ENCODE measurements at regions not wholly inside any gene's neighbourhood (a gene's known extent, or its start where the extent isn't known, plus 50 kb on each side); places are given as distances from the start of the nearest gene placed in this dataset.

DNA sequence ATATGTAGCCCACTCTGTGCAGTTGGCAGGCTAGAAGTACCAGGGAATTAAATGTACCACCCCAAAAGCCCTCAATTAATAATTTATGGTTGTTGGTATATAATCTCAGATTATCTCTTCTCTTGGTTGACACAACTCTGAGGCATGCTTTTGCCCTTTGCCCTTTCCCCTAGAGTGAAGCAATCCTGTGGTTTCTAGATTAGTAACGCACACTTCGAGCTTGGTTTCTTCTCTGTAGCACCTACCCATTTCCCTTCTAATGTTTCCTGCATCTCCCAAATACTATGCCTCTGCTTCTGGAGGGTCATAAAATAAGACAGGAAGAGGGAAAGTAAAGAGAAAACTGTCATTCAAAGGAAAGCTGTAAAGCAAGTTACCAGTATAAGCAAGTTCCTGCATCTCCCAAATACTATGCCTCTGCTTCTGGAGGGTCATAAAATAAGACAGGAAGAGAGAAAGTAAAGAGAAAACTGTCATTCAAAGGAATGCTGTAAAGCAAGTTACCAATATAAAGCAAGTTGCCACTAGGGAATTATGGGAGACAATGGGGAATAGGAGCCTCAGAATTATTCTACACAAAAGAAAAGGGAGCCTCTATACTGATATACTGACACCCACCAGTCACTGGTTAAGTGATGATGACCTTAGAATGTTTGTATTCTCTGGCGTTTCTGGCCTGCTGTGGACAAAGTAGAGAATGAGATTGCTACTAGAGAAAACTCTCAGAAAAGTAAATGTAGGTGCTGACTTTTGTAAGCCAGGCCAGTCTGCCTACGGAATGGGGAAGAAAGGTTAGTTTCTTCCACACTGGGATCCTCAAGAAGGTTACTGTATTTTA, 862.6 kb upstream of the MAN1A1 start:
- Histone ChIP-seq H3K4me3 (ENCODE audit: low read length in 3 of 3) (no peak overlapping the region), H3K27me3 (ENCODE audit: control insufficient read depth, insufficient read depth, low read length) (no peaks in the 10 kb centered on the region), H3K9me3 (ENCODE audit: control insufficient read depth in 2 of 3, insufficient read depth in 1 of 3, low read length in 3 of 3) (no peaks in the 10 kb centered on the region), H3K36me3 (ENCODE audit: control insufficient read depth in 2 of 3, insufficient read depth in 3 of 3, low read length in 3 of 3) (no peaks in the 10 kb centered on the region), H3K4me1 (ENCODE audit: control insufficient read depth in 2 of 3, insufficient read depth in 2 of 3, low read depth in 1 of 3, low read length in 3 of 3) (no peaks in the 10 kb centered on the region), H3K9ac (ENCODE audit: low read length in 3 of 3) (no peak overlapping the region), H3K27ac (ENCODE audit: low read depth in 2 of 2, low read length in 2 of 2) (no peak overlapping the region)
- TF ChIP-seq, protein P1, sequence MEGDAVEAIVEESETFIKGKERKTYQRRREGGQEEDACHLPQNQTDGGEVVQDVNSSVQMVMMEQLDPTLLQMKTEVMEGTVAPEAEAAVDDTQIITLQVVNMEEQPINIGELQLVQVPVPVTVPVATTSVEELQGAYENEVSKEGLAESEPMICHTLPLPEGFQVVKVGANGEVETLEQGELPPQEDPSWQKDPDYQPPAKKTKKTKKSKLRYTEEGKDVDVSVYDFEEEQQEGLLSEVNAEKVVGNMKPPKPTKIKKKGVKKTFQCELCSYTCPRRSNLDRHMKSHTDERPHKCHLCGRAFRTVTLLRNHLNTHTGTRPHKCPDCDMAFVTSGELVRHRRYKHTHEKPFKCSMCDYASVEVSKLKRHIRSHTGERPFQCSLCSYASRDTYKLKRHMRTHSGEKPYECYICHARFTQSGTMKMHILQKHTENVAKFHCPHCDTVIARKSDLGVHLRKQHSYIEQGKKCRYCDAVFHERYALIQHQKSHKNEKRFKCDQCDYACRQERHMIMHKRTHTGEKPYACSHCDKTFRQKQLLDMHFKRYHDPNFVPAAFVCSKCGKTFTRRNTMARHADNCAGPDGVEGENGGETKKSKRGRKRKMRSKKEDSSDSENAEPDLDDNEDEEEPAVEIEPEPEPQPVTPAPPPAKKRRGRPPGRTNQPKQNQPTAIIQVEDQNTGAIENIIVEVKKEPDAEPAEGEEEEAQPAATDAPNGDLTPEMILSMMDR (IDR thresholded peaks at IDR 0.05; ENCODE audit: borderline replicate concordance, extremely low read depth, insufficient read depth) = no peak
- intact Hi-C loops (cut with DNase I) = no loop called here
- DNase-seq (no peak), FAIRE-seq (no peak)

DNA sequence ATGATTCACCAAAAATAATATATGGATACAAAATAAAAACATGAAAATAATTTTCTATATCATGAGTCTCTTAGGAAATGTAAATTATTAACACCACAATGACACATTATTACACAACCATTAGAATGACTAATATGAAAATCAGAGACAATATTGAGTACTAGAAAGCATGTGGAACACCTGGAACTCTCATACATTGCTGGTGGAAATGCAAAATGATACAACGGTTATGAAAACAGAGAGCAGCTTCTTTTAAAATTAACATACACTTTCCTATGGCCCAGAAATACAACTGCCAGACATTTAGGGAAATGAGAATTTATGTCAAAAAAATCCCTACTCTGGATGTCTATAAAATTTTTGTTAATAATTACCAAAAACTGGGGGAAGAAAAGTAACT, 853.3 kb upstream of the MAN1A1 start:
- FAIRE-seq = no peak
- TF ChIP-seq, protein P1 (IDR thresholded peaks at IDR 0.05; ENCODE audit: borderline replicate concordance, extremely low read depth, insufficient read depth) = no peak

DNA sequence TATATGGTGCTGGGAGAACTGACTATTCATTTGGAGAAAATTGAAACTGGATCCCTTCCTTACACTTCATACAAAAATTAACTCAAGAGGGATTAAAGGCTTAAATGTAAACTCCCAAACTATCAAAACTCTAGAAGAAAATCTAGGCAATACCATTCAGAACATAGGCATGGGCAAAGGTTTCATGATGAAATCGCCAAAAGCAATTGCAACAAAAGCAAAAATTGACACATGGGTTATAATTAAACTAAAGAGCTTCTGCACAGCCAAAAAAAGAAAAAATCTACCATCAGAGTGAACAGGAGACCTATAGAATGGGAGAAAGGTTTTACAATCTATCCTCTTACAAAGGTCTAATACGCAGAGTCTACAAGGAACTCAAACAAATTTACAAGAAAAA, 851.3 kb upstream of the MAN1A1 start:
- TF ChIP-seq, protein P1 (IDR thresholded peaks at IDR 0.05; ENCODE audit: borderline replicate concordance, extremely low read depth, insufficient read depth) = no peak
- FAIRE-seq = no peak
- H3K4me1 ChIP-seq (ENCODE audit: control insufficient read depth in 2 of 3, insufficient read depth in 2 of 3, low read depth in 1 of 3, low read length in 3 of 3) = no peaks in the 10 kb centered on the region
- intact Hi-C loops (cut with DNase I) = no loop called here
- no peak overlapping the region for H3K4me3 ChIP-seq (ENCODE audit: low read length in 3 of 3)
- no peaks in the 10 kb centered on the region for H3K36me3 ChIP-seq (ENCODE audit: control insufficient read depth in 2 of 3, insufficient read depth in 3 of 3, low read length in 3 of 3)
- H3K27me3 ChIP-seq (ENCODE audit: control insufficient read depth, insufficient read depth, low read length) = no peaks in the 10 kb centered on the region
- no peak overlapping the region for H3K27ac ChIP-seq (ENCODE audit: low read depth in 2 of 2, low read length in 2 of 2)
- H3K9me3 ChIP-seq (ENCODE audit: control insufficient read depth in 2 of 3, insufficient read depth in 1 of 3, low read length in 3 of 3) = no peaks in the 10 kb centered on the region
- no peak overlapping the region for H3K9ac ChIP-seq (ENCODE audit: low read length in 3 of 3)
- no peak for DNase-seq

More for the DNA sequence above, 853.3 kb upstream of the MAN1A1 start:
- no peaks in the 10 kb centered on the region for H3K27me3 ChIP-seq (ENCODE audit: control insufficient read depth, insufficient read depth, low read length)
- H3K9me3 ChIP-seq (ENCODE audit: control insufficient read depth in 2 of 3, insufficient read depth in 1 of 3, low read length in 3 of 3) = no peaks in the 10 kb centered on the region
- no peak for DNase-seq
- H3K9ac ChIP-seq (ENCODE audit: low read length in 3 of 3) = no peak overlapping the region
- no peak overlapping the region for H3K4me3 ChIP-seq (ENCODE audit: low read length in 3 of 3)
- intact Hi-C loops (cut with DNase I) = no loop called here
- H3K27ac ChIP-seq (ENCODE audit: low read depth in 2 of 2, low read length in 2 of 2) = no peak overlapping the region
- H3K4me1 ChIP-seq (ENCODE audit: control insufficient read depth in 2 of 3, insufficient read depth in 2 of 3, low read depth in 1 of 3, low read length in 3 of 3) = no peaks in the 10 kb centered on the region
- H3K36me3 ChIP-seq (ENCODE audit: control insufficient read depth in 2 of 3, insufficient read depth in 3 of 3, low read length in 3 of 3) = no peaks in the 10 kb centered on the region

Data from kidney (tissue), 13 donors.